DMS 273 (cell line): ENCODE measurements at regions not wholly inside any gene's neighbourhood (a gene's known extent, or its start where the extent isn't known, plus 50 kb on each side); places are given as distances from the start of the nearest gene placed in this dataset.
A peak's percentile ranks its signal among the peaks of the same experiment; 100 is the strongest.

Experiments
- DNase-seq: peaks from one replicate; lab custom pipeline; 2025; ENCODE audit not compliant: unreplicated experiment; lab: John Stamatoyannopoulos, UW

DNA sequence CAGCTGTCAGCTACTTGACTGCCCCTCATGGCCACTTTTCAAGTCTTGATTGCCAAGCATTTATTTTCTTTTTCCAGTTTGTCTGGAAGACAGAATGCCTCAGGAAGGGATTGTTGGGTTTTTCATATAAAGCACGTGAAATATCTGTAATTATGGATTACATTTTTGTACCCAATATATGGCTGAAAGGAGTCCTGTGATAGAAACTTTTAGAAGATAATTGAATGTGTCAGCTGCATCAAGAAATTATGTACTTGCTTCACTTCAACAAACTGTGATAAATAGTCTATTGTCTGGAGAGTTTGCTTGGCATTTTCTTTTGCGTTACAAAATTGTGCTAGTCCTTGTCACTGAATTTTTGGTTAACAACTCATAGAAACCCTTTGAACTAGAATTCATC lies 247.9 kb upstream of the SLCO3A1 start:
- no peak for DNase-seq

DNA sequence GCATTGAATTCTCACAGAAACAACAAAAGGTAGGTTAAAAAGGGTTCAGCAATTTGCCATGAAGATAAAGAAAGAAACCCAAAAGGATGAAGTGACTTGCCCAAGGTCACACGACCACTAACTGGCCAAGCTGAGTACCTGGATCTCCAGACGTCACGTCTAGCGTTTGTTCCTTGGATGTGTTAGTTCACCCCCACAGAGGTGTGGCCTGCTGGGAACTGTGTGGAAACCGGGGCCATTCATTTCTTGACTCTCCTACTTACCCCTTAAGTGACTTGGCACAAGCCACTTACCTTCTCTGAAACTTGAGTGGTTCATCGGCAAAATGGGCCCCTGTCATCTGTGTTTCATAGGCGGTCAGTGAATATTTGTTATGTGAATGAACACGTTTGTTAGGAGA lies 244.3 kb upstream of the SLCO3A1 start:
- DNase-seq, result no peak

DNA sequence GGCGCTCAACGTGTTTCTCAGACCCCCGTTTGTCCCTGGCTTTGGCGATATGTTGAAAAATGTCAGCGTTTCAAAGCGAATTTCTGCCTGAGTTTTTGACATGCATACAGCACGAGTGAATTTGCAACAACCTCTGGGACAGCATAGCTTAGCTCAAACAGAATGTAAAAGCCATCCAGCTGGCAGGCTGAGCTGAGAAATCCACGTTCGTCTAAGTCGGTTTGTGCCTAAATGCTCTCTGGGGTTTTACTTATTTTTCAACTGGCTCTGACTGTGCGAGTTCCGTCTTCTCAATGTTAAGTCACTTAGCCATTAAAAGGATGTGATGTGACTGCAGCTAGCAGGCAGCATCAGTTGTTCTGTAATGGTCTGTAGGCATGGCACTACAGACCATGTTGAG lies 243.5 kb upstream of the SLCO3A1 start:
- DNase-seq, result no peak

DNA sequence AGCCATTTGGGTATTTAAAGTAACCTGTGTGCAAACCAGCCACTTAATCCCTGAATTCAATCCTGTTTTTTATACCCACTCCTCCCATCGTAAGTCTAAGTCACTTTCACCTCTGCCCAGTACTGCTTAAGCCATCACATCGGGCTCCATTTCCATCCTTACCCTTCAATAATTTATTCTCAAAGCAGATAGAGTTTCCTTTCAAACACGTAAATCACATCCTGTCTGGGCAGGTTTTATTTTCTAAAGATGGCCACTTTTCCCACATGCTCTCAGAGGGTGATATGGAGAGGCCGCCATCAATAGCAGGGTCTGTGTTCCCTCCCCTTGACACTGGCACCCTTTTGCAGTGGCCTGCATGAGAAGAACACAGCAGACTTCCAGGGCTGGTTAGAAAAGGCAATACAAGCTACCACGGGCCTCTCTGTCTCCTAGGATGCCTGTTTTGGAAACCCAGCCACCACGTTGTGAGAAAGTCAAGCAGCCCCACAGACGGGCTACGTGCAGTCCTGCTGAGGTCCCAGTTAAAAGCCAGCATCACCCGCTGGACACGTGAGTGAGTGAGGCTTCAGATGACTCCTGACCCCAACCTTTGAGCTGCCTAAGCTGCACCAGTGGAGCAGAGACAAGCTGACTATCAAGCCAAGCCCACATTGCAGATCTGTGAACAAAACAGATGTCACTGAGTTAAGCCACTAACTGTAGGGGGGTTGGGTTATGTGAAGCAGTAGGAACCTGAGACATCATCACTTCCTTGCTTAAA lies 241.8 kb upstream of the SLCO3A1 start:
- peak; percentile 20 for DNase-seq

DNA sequence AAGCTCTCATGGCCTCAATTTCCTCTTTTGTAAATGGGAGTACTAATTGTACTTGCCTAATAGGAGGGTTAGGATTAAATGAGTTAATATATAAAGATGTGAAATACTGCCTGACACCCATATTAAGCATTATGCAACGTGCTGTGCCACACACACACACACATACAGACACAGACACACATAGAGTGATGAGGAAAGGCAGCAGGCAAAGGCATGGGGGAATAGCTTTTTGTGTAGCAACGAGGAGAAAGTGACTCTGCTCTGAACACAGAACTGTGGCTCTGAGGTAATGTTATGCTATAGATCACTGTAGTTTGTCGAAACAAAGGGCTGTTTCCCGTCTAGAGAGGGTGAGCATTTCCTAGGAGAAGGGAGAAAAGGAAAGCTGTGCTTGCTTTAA lies 233.3 kb upstream of the SLCO3A1 start:
- no peak for DNase-seq

DNA sequence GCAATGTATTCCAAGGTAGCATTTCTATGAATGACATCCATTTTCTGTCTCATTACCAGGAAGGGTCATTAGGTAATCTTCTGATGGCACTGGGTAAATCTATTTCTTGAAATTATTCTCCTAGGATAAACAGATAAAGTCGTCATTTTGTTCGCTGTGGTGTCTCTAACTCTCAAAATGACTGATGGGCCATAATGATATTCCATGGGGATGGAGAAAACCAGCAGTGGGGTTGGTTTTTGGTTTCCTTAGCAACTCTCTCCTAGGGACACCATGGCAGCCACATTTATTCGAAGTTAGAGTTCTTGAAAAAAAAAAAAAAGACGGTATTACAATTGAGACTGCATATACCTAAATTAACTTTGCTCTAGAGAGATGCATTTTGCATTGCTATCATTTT lies 231.3 kb upstream of the SLCO3A1 start:
- no peak for DNase-seq

DNA sequence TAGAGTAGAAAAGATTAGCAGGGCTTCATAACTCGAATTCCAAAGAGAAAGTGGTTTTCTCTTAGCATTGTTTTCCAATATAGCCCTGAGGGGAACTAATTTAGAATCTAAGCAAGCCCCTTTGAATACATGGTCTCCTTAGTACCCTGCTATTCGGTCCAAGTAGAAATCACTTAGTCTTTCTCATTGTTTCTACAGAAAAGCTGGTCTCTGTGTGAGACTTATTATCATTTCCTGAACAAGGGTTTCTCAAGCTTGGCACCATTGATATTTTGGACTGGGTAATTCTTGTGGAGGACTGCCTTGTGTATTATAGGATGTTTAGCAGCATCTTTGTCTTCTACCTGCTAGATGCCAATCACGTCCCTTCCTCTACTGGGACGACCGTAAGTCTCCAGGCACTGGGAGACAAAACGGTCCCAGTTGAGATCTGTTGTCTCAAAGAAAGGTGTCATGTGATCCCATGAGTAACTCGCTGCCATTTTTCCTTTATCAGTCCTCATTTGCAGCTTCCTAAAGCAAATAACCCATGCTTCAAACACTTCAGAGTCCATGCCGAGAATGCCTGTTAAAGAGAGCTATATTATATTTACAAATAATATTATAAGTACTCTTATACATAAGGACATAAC lies 230.7 kb upstream of the SLCO3A1 start:
- no peak for DNase-seq

DNA sequence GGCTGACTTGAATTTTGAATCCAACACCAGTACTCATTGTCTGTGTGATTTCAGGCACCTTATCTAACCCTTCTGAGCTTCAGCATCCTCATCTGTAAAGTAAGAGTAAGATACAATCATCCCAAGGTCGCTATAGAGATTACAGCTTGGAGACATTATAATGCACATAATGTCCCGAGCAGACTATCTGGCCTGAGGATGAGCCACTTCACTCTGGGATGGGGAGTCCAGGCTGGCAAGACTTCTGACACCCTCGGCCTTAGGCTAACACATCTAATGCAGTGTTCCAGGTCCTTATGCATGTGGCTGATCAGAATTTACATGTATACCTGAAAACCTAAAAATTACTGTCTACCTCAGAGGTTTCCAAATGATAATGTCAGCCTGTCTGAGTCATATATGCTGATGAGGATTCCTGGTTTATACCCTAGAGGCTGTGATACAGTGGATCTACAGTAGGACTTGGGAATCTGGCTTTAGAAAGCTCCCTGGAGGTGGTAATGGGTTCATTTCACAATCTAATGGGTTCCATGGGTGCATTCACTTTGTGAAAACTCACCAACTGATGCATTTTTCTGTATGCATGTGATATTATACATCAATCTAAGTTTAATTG lies 229.0 kb upstream of the SLCO3A1 start:
- no peak for DNase-seq

DNA sequence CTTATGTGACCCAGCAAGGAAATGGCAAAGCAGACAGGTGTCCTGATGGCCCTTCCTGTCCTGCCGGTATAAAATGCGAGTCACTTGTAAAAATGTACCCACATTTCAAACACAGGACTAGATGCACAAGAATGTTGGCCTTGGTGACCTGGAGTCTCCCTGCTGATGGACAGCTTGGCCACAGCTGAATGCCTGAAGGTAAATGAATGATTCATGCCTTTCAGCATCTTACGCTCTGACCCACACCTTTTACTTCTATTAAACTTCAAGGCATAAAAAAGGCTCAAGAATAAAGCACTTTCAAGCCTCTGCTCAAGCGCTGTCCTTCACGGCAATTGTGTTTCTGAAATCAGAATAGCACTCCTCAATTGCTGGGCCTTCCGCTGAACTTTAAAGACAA lies 228.0 kb upstream of the SLCO3A1 start:
- DNase-seq, result no peak

DNA sequence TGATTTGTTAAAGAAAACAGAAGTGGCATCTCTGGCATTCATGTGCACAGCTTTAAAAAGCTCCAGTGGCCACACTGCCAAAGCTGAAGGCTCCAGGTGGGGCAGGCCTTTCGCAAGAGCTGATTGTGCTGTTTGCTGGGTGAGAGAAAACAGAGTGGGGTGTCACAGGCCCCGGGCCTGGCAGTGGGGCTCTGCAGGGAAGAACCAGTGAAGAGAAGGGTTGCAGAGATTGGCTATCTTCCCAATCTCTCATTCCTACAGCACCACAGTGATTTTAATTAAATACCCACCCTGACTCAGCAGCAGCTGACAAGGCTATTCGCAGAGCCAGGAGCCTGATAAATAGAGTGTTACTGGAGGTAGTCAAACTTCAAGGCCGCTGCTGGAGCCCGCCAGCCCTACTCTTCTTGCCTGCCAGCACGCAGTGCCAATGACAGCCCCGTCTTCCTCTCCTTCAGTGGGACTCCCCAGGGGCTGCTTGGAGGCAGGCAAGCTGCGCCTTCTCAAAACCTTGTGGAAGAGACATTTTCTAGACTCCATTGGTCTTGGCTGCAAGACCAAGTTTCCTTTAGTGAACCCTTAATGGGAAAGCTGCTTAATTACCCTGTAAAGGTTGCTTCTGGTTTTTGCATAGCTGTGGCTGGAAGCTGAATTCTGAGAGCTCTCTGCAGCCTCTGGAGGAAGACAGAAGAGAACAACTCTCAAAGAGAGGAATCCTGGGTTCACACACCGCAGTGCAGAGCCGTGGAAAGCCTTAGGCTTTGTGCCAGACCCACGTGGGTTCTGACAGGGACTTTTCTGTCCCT lies 225.8 kb upstream of the SLCO3A1 start:
- DNase-seq, result peak; percentile 19

DNA sequence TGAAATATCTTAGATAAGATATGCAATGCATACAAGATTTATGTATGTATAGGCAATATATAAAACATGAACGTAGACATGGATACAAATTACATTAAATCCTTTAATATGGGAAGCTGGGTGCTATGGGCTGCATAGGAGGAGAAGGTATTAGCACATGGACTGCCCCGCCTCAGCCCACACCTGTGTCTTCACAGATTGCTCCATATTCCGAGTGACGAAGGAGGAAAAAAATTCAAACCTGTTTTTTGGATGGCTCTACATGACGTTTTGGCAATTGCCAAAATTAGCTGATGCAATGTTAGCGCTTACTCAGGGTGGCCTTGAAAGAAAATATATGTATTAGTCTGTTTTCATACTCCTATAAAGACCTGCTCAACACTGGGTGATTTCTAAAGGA lies 223.4 kb upstream of the SLCO3A1 start:
- DNase-seq, result no peak

DNA sequence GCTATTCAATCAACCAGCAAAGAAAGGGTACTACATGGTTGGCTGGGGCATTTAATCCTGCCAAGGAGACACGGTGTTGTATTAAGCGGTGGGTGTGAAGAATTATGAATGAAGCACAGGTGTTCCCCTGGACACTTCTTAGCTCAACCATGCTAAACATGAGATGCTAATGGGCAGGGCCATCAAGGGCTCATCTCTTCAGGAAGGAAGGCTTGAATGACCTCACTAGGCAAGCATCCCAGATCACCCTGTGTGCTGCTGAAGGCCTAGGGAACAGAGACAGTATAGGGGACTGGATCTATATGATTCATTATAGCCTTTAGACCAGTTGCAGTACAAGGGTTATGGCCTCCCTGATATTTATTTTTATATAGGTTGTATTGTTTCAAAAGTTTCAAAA lies 221.3 kb upstream of the SLCO3A1 start:
- no peak for DNase-seq

DNA sequence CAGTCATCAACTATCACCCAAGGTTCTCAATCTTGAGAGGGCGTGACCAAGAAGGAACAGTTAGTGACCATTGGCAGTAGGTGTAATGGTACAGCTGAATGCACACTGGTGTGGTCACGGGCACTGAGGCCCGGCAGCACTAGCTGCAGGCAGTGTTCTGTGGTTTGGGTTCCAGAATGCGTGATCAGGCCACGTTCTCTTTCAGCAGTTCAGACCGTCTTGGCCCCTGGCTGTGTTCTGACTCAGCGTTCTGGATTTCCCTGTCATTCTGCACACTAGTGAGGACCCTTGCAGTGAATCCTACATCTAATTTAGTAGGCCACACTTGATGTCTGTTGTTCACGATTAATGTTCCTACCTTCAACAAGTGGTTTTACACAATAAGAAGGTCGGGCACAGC lies 220.5 kb upstream of the SLCO3A1 start:
- no peak for DNase-seq

DNA sequence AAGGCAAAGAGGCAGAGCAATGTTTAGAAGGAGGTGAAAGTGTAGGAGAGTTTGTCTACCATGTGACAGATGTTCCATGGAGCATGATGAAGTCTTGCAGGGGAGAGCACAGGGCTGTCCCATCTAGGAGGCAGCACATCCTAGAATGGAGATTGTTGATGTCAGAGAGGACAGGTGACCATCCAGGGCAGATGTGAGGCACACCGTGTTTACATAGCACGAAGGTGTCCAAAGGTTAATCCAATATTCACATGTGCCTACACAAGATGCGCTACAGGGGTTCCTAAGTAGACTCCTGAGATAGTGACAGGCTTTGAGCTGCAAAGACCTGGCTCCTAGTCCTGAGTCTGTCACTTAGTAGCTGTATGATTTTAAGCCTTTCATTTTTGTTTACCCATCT lies 219.3 kb upstream of the SLCO3A1 start:
- DNase-seq, result no peak

DNA sequence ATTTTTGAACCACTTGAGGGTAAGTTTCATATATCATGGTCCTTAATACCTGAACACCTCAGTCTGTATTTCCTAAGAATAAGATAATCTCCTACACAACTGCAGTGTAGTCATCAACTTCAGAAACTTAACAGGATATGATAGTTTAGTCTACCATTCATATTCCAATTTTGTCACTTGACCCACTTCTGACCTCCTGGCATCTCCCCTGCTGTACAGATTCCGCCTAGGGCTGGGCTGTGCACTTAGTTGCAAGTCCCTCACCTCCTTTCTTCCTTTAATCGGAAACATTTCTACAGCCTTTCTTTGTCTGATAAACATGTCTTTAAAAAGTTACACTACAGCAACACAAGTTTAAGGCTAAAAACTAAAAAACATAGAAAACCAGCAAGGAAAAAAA lies 218.4 kb upstream of the SLCO3A1 start:
- DNase-seq, result no peak

DNA sequence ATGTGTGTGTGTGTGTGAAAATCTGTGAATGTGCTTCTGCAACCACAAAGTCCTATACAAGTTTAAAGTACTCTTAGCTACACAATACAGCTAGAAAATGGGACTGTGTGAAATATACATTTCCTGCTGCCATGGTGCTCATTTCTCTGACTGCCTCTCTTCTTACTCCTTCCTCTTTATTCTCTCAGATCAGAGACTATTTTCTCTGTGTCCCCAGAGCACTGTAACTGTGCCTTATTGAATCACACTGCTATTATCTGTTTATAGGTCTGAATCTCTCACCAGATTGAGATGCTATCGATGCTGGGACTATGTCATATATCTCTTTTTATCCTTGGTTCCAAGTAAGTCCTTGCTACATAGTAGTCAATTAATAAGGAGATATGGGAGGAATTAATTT lies 217.9 kb upstream of the SLCO3A1 start:
- no peak for DNase-seq

DNA sequence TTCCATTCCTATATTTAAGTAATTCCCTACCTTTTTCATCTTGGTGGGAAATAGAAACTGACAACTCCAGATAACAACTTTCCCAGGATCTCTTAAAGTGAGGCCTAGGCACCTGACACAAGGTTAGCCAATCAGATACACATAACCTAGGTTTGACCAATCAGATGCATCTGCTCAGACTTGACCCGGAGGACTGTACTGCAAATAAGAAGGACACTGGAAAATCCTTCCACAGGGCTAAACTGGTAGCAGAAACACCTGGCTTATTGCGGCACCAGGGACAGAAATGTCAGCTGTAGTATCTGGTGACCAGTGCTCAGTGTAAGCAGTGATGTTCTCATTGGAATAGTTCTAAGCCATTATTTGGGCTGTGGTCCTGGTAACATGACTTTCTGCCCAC lies 204.5 kb upstream of the SLCO3A1 start:
- DNase-seq, result no peak

DNA sequence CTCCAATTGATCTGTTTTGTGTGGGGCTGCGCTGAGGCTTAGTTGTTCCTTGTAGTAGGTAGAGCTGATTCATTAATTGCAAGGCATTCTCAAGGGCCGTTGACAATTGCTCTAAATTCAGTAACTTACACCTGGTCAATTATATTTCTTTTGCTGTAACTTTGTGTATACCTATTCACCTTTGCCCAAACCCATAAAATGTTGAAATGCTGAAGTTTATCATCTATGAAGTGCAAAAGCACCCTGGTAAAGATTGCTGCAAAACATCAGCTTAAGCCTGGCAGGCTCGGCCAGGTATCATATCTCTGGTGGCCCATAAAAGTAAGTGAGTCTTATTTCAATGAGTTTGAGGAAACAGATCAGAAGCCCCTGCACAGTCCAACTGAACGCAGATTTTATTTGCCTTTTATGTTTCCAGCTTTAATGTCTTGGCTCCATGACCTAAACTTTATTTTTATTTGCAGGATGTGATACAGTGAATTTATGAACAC lies 203.6 kb upstream of the SLCO3A1 start:
- no peak for DNase-seq

DNA sequence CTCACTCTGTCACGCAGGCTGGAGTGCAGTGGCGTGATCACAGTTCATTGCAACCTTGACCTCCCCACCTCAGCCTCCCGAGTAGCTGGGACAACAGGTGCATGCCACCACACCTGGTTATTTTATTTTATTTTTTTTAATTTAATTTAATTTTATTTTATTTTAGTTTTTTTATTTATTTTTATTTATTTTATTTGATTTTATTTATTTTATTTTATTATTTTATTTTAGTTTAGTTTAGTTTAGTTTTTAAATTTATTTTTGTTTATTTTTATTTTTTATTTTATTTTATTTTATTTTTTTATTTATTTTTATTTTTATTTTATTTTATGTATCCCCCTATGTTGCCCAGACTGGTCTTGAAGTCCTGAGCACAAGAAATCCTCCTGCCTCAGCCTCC lies 202.3 kb upstream of the SLCO3A1 start:
- no peak for DNase-seq

DNA sequence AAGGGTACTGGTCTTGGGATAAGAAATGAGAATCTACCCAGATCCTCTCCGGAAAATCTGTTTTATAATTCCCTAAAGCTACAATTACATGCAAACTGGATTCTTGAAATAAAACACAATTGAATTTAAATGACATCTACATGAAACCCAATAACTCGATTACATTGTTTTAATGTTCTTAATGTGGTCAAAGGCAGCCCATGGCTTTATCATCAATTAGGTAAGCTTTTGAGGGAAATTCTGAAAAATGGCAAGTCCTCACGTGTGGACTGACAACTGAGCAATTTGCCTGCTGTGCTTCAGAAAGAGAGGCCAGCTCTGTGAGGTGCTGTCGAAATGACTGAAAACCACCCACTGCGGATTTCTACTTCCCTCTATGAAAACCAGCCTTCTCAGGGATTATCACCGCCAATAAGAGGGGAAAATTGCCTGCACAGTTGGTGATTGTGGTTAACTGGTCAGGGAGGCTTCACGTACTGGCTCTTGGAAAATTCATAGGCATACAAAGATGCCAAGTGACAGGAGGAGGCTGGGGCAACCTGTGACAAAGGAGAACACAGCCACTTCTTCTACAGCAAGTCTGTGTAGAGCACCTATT lies 200.8 kb upstream of the SLCO3A1 start:
- DNase-seq, result no peak
